ENCODE measurements at regions not wholly inside any gene's neighbourhood (a gene's known extent, or its start where the extent isn't known, plus 50 kb on each side); places are given as distances from the start of the nearest gene placed in this dataset.
"Not testable (repeated sequence)": the region's sequence is repeated elsewhere in the genome, so short reads cannot be mapped to it uniquely, and the experiment has no call there.

DNA sequence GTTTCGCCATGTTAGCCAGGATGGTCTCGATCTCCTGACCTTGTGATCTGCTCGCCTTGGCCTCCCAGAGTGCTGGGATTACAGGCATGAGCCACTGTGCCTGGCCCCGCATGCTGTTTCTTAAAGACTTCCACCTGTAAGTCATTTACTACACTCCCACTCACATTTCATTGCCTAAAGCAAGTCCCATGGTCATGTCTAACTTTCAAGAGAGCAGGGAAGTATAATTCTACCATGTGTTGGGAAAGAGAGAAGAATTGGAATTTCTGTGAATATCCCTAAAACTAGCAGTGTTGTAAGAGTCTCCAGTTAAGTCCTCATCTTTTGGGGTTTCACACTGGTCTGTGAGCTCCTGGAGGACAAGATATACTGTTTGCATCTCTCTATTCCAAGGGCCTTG, 139.7 kb downstream of the EMP1 start:
- no peak for DNase-seq

GRCh38 chr12:13328535-13328934, 132.0 kb downstream of the EMP1 start:
- no peak for DNase-seq

DNA sequence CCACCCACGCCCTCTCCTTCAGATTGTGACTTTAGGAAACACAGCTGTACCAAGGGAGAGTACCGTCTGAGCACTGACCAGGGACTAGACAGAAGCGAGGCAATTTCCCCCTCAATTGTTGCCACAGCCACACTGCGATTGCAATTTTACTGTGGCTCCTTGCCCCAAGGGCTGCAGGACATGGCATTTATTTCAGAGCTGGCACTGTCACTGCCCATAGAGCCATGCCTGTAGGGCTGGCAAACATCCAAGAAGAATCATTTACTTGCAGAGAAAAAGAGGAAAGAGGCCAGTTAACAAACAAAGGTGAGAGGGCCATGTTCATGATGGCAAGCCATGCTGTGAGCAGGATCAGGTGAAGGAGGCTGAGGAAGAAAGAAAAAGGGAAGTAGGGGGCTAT, 129.6 kb downstream of the EMP1 start:
- no peak for DNase-seq

DNA sequence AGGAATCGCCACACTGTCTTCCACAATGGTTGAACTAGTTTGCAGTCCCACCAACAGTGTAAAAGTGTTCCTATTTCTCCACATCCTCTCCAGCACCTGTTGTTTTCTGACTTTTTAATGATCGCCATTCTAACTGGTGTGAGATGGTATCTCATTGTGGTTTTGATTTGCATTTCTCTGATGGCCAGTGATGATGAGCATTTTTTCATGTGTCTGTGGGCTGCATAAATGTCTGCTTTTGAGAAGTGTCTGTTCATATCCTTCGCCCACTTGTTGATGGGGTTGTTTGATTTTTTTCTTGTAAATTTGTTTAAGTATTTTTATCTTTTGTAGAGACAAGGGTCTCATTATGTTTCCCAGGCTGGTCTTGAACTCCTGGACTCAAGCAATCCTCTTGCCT, 128.5 kb downstream of the EMP1 start:
- not testable (repeated sequence) for DNase-seq

DNA sequence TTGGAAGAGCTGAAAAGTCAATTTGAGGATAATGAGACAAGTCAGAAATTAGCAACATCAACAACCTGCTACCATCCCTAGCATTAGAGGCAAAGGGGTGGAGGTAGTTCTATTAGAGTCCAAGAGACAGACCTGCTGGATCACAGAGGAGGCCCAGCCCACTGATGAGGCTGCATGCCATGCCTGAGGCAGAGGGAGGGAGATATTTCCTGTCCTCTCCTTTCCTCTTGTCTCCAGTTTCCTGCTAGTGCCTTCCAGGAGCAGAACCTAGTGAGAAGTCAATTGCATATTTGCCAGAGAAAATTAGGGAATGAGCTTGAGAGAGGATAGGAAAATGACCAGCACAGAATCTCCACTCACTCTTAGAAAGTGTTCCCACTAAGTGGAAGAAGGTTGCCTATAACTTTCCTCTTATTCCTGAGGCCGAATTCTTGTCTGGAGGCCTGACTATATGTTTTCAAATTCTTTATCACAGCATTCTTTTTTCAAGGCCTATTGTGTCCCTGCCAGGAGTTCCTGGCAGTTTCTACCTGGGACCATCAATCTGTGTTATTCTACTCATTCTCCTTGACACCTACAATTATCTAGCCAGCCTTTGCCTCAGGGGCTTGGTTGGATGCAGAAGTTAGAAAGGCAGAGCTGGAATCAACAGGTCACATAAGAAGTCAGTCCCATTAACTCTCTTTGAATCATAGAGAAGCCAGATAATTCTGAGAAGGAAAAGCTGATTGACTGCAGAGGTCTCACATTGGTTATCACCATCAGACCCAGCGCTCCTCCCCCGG, 121.9 kb downstream of the EMP1 start:
- no peak for DNase-seq

DNA sequence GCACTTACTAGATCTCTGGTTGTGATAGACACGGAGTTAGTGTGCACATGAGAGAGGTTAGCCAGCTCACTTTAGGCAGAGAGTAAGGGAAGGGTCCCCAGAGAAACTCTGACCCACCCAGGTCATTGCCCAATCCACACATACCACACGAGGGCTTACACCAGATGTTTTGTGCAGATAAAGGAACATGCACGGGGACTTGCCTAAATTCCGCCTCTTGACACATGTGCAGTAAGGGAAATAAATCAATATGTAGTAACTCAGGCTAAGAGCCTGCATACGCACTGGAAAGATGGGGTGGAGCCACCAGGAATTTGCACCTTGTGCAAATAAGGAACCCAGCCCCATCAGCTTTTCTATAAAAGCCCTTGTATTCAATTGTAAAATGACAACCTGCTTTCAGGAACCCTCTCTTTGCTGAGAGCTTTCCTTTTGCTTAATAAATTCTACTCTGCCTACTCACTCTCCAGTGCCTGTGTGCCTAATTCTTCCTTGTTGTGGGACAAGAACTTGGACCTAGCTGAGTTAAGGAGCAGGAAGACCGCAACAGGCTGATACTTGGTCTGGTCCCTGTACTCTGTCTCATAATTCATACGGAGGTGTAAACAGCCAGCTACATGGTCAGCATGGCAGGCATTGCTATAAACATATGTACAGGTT, 120.2 kb downstream of the EMP1 start:
- DNase-seq: no peak

DNA sequence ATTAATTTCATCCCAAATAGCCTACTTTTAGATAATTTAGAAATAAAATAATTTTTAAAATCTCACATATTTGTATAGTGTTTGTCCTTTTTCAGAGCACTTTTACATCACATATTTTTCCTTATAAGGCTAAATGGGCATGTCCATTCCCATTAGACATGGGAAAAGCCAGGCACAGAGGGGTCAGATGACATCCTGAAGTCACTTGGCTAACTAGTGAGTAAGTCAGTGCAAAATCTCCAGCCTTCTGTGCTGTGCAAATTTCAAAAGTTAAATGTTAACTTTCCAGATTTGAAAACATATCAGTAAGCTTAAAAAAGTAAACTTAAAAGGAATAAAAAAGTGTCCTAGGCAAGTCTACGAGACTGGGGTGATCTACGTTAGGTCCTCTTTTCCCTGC, 117.4 kb downstream of the EMP1 start:
- DNase-seq: no peak

- no peak for DNase-seq
Measured at GRCh38 chr12:13311551-13311950, 115.0 kb downstream of the EMP1 start.

- DNase-seq: no peak
Measured at GRCh38 chr12:13307143-13307816, 110.8 kb downstream of the EMP1 start.

GRCh38 chr12:13304924-13305323, 108.4 kb downstream of the EMP1 start:
- no peak for DNase-seq

DNA sequence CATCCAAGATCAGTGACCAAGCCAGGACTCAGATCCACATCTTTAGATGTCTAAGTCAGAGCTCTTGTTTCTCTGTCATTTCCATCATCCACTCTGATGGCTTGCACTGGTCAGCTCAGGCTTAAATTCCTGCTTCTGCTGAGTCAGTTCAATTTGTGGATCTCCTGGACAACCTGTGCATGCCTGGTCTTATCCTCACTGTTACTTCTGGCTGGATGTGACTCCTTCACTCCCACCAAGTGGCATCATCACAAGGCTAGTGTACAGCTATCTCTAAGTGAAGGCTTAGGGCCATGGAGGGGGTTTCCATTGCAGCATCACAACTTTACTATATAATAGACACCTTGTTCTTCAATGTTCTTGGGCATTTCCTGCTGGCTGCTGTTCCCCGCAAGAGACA, 102.9 kb downstream of the EMP1 start:
- DNase-seq: no peak

DNA sequence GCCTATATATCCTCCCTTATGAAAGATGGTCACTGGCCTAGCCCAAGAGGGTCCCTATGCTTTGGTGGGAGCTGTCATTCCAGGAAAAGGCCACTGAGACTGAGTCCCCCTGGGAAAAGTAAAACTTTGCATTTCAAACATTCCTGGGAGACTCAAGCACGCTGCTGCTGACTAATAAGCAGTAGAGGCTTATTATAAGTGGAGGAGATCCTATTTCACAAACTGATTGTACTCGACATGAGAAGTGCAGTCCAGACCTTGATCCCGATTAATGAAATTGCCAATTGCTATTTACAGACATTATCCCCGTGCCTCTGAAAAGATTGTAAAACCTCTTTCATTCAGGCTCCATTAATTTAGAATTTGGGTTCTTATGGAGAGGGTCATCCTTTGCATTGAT, 96.6 kb downstream of the EMP1 start:
- no peak for DNase-seq

DNA sequence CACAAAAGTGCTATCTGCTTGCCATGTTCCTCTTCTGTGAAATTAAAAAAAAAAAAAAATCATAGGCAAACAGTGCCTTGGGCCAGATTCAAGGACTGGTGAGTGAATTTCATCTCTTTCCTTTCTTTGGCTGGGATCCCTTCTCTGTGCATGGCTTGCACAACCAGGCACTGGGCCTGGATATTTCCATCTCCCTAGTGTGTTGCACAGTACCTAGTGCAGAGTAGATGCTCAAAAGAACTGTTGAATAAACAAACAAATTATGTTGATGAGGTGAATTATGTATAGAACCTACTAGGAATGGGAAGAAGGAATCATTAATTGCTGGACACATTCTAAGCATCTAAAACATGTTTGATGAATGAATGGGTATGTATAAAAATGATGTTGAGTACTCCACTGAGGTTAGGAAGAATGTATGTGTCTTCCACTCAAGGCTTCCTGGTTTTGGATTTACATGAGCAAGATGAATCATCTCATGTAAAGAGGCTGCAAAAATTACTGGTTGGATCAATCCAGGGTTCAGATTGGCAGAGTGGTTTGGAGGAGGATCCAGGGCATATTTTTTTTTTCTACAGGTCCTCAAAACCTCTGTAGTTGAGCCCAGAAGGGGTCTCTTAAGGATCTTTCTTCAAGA, 93.2 kb downstream of the EMP1 start:
- no peak for DNase-seq

DNA sequence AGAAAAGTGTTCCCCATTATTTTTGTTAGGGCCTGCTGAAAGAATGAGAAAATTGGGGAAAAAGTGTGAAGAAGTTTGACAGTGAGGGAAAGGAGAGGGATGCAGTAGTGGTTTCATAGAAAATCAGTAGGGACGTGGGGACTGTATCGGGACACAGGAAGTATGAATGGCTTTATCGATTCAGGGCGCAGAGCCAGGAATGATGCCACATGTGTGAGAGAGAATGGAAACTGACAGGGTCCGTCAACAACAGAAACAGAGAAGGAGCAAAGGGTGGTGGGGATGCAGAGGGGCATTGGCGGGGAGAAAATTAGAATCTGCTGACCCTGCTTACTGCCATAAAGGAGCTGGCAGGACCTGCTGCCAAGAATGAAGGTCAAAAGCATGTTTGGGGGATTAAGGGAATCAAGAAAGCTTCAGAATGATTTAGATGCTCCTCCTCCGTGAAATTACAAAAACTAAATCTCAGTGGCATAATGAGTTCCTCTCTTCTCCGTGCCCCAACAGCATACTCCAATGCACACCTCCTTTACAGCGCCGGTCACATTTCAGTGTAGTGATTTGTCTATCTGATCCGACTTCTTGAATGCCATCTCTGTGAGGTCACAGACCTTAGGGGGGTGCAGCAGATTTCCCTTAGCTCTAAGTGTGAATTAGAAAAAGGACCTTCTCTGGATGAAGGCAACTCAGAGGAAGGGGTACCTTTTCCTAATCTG, 92.6 kb downstream of the EMP1 start:
- no peak for DNase-seq

GRCh38 chr12:13288501-13288900, 92.0 kb downstream of the EMP1 start:
- DNase-seq: no peak

GRCh38 chr12:13283867-13284266, 87.3 kb downstream of the EMP1 start:
- DNase-seq: no peak

GRCh38 chr12:13282861-13283260, 86.3 kb downstream of the EMP1 start:
- no peak for DNase-seq

- peak; percentile 81 for DNase-seq
Measured at GRCh38 chr12:13278249-13278787, 81.8 kb downstream of the EMP1 start.

- no peak for DNase-seq
Measured at GRCh38 chr12:13277293-13277692, 80.8 kb downstream of the EMP1 start.

- no peak for DNase-seq
Measured at GRCh38 chr12:13275241-13276085, 78.9 kb downstream of the EMP1 start.

DNA sequence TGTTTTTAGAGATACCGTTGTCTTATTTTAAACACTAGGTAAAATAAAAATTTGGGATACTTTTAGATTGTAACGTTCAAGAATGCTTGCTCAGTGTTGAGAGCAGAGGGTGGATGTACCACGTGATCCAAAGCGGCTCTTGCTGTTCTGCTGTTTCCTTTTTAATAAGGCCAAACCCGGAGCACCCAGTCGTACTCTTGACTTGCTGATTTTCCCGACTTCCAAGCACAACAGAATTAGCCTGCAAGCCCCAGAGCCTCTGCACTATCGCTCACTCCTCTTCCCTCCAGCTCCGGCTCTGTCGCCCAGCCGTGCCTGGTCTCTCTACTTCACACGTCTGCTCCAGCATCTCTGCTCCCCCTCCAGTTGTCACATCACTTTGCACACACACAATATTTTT, 77.3 kb downstream of the EMP1 start:
- no peak for DNase-seq

DNA sequence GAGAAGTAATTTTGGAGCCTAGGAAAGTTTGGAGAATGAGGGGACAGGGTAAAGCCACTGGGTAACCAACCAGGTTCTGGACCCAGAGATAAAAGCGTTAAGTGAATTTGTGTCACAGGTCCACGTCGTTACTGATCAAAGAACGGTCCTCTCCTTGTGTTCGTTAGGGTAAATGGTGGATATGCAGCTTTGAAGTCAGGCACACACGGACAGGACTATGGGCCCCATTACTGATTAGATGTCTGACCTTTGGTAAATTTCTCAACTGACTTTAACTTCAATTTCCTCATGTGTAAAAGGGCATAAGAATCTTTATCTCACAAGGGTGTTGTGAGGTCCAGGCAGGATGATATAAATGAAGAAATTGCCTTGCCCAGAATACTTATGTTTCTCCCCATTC, 76.6 kb downstream of the EMP1 start:
- DNase-seq: no peak
